GM12892 (cell line): ENCODE measurements at regions not wholly inside any gene's neighbourhood (a gene's known extent, or its start where the extent isn't known, plus 50 kb on each side); places are given as distances from the start of the nearest gene placed in this dataset.

Experiments
- POLR2A ChIP-seq: IDR thresholded peaks from 2 replicates; pipeline ENCODE4 v1.6.1; 2011; ENCODE audit warnings: low read depth, low read length, control low read depth
- POLR2AphosphoS5 ChIP-seq: IDR thresholded peaks from 2 replicates; pipeline ENCODE4 v1.6.1; 2011; ENCODE audit warnings: low read depth, low read length, control low read depth
- TAF1 ChIP-seq: IDR thresholded peaks from 2 replicates; pipeline ENCODE4 v1.6.1; 2011; ENCODE audit warnings: low read depth, mild to moderate bottlenecking, control low read depth, low read length, borderline replicate concordance

DNA sequence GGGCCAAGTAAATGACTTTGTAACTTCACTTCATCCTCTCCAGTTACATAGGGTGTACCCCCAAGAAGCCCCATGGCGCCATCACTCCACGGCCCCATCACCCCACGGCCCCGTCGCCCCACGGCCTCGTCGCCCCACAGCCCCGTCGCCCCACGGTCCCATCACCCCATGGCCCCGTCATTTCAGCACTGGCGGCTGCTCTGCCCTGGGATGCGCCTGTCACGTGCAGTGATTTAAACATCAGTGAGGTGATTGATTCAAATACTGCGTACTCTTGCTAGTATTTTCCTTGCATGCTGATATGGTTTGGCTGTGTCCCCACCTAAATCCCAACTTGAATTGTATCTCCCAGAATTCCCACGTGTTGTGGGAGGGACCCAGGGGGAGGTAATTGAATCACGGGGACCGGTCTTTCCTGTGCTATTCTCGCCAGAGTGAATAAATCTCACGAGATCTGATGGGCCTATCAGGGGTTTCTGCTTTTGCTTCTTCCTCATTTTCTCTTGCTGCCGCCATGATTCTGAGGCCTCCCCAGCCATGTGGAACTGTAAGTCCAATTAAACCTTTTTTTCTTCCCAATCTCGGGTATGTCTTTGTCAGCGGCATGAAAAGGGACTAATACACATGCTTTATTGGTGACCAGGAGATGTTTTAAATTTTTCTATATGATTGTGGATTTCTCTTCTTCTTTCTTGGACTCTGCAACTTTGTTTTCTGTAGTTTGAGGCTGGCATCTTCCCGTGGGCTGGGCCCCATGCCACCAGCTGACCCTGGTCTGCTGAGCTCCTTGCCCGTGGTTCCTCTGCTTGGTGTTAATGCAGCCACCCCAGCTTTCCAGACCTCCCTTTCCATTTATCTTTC, 50.1 kb upstream of the PCBP3 start:
- TF ChIP-seq TAF1 (no peak), POLR2AphosphoS5 (no peak), POLR2A (no peak)
